GM12873 (cell line): ENCODE measurements at regions not wholly inside any gene's neighbourhood (a gene's known extent, or its start where the extent isn't known, plus 50 kb on each side); places are given as distances from the start of the nearest gene placed in this dataset.

Source experiments
- CTCF ChIP-seq: IDR thresholded peaks from 2 replicates; pipeline ENCODE4 v1.5.1; 2012; ENCODE audit warnings: low read depth, mild to moderate bottlenecking, moderate library complexity, low read length, control low read depth; ENCODE audit not compliant: insufficient read depth; ENCODE audit errors: missing control alignments

GRCh38 chr5:126263591-126264184 is 159.5 kb upstream of the GRAMD2B start:
- no peak for TF ChIP-seq CTCF

GRCh38 chr5:126265917-126266316 is 157.3 kb upstream of the GRAMD2B start:
- TF ChIP-seq CTCF: no peak

- TF ChIP-seq CTCF: no peak
Observed at GRCh38 chr5:126267438-126267837, 155.8 kb upstream of the GRAMD2B start.

GRCh38 chr5:126268697-126269315 is 154.4 kb upstream of the GRAMD2B start:
- no peak for TF ChIP-seq CTCF

GRCh38 chr5:126269511-126269910 is 153.7 kb upstream of the GRAMD2B start:
- TF ChIP-seq CTCF: no peak

GRCh38 chr5:126271141-126271540 is 152.1 kb upstream of the GRAMD2B start:
- no peak for TF ChIP-seq CTCF

GRCh38 chr5:126274076-126274762 is 149.0 kb upstream of the GRAMD2B start:
- no peak for TF ChIP-seq CTCF
